ENCODE measurements at regions not wholly inside any gene's neighbourhood (a gene's known extent, or its start where the extent isn't known, plus 50 kb on each side); places are given as distances from the start of the nearest gene placed in this dataset.

GRCh38 chr4:104418286-104418685, 76.4 kb downstream of the CXXC4 start:
- no peak for DNase-seq

GRCh38 chr4:104417357-104417882, 77.3 kb downstream of the CXXC4 start:
- DNase-seq = no peak

GRCh38 chr4:104416725-104417356, 77.9 kb downstream of the CXXC4 start:
- no peak for DNase-seq

- no peak for DNase-seq
These were observed 81.2 kb downstream of the CXXC4 start for GRCh38 chr4:104413487-104413886.

- DNase-seq = no peak
These were observed 82.3 kb downstream of the CXXC4 start for GRCh38 chr4:104412344-104412743.

GRCh38 chr4:104411502-104411901, 83.2 kb downstream of the CXXC4 start:
- DNase-seq = no peak

GRCh38 chr4:104408878-104409277, 85.8 kb downstream of the CXXC4 start:
- DNase-seq = no peak

- no peak for DNase-seq
These were observed 90.3 kb downstream of the CXXC4 start for GRCh38 chr4:104404361-104404760.

GRCh38 chr4:104395168-104395614, 99.5 kb downstream of the CXXC4 start:
- no peak for DNase-seq

- no peak for DNase-seq
These were observed 100.1 kb downstream of the CXXC4 start for GRCh38 chr4:104394406-104395167.

GRCh38 chr4:104393655-104394324, 100.9 kb downstream of the CXXC4 start:
- no peak for DNase-seq

GRCh38 chr4:104385713-104386112, 109.0 kb downstream of the CXXC4 start:
- DNase-seq = no peak

GRCh38 chr4:104382961-104383360, 111.7 kb downstream of the CXXC4 start:
- no peak for DNase-seq

GRCh38 chr4:104381729-104382128, 113.0 kb downstream of the CXXC4 start:
- DNase-seq = no peak

GRCh38 chr4:104365618-104366017, 129.1 kb downstream of the CXXC4 start:
- no peak for DNase-seq

GRCh38 chr4:104353481-104353880, 141.2 kb downstream of the CXXC4 start:
- no peak for DNase-seq

- DNase-seq = no peak
These were observed 142.5 kb downstream of the CXXC4 start for GRCh38 chr4:104352211-104352610.

- DNase-seq = no peak
These were observed 143.0 kb downstream of the CXXC4 start for GRCh38 chr4:104351706-104352105.

GRCh38 chr4:104345598-104346242, 149.0 kb downstream of the CXXC4 start:
- no peak for DNase-seq

- DNase-seq = no peak
These were observed 150.2 kb downstream of the CXXC4 start for GRCh38 chr4:104344342-104344980.

GRCh38 chr4:104334410-104334809, 160.3 kb downstream of the CXXC4 start:
- no peak for DNase-seq

- no peak for DNase-seq
These were observed 164.4 kb downstream of the CXXC4 start for GRCh38 chr4:104330125-104330905.
